ENCODE measurements at regions not wholly inside any gene's neighbourhood (a gene's known extent, or its start where the extent isn't known, plus 50 kb on each side); places are given as distances from the start of the nearest gene placed in this dataset.

- H3K4me2 ChIP-seq (ENCODE audit: low read length): no peak overlapping the region
- H2AFZ ChIP-seq (ENCODE audit: low read depth, low read length): no peak overlapping the region
- H4K20me1 ChIP-seq (ENCODE audit: insufficient read depth, low read length): no peaks in the 10 kb centered on the region
- no peaks in the 10 kb centered on the region for H3K36me3 ChIP-seq (replicated peaks; ENCODE audit: low read depth, low read length)
- H3K27me3 ChIP-seq (ENCODE audit: low read depth, low read length): no peaks in the 10 kb centered on the region; the same call in 1 of the 2 replicates
- H3K4me3 ChIP-seq (ENCODE audit: low read length): no peak overlapping the region
- no peaks in the 10 kb centered on the region for H3K79me2 ChIP-seq (ENCODE audit: low read length)
- no peaks in the 10 kb centered on the region for H3K9me3 ChIP-seq (ENCODE audit: insufficient read depth, low read length)
- no peaks in the 10 kb centered on the region for H3K4me1 ChIP-seq (ENCODE audit: low read length)
- TF ChIP-seq, protein P1, sequence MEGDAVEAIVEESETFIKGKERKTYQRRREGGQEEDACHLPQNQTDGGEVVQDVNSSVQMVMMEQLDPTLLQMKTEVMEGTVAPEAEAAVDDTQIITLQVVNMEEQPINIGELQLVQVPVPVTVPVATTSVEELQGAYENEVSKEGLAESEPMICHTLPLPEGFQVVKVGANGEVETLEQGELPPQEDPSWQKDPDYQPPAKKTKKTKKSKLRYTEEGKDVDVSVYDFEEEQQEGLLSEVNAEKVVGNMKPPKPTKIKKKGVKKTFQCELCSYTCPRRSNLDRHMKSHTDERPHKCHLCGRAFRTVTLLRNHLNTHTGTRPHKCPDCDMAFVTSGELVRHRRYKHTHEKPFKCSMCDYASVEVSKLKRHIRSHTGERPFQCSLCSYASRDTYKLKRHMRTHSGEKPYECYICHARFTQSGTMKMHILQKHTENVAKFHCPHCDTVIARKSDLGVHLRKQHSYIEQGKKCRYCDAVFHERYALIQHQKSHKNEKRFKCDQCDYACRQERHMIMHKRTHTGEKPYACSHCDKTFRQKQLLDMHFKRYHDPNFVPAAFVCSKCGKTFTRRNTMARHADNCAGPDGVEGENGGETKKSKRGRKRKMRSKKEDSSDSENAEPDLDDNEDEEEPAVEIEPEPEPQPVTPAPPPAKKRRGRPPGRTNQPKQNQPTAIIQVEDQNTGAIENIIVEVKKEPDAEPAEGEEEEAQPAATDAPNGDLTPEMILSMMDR (IDR thresholded peaks at IDR 0.05; ENCODE audit: low read depth, low read length): no peak
- no peak for TF ChIP-seq EZH2phosphoT487 (IDR thresholded peaks at IDR 0.05; ENCODE audit: low read depth)
- no peak overlapping the region for H3K27ac ChIP-seq (ENCODE audit: low read length)
- H3K9ac ChIP-seq (ENCODE audit: low read length): no peak overlapping the region
Measured at GRCh38 chrX:69278031-69278687, 112.9 kb upstream of the PJA1 start.

GRCh38 chrX:69277369-69277990 lies 112.2 kb upstream of the PJA1 start:
- Histone ChIP-seq H3K9ac (ENCODE audit: low read length) (no peak overlapping the region), H3K27ac (ENCODE audit: low read length) (no peak overlapping the region), H3K36me3 (replicated peaks; ENCODE audit: low read depth, low read length) (no peaks in the 10 kb centered on the region), H3K9me3 (ENCODE audit: insufficient read depth, low read length) (no peaks in the 10 kb centered on the region), H3K4me2 (ENCODE audit: low read length) (no peak overlapping the region), H3K79me2 (ENCODE audit: low read length) (no peaks in the 10 kb centered on the region), H4K20me1 (ENCODE audit: insufficient read depth, low read length) (no peaks in the 10 kb centered on the region), H3K4me1 (ENCODE audit: low read length) (no peaks in the 10 kb centered on the region), H3K27me3 (ENCODE audit: low read depth, low read length) (no peaks in the 10 kb centered on the region; the same call in 1 of the 2 replicates), H2AFZ (ENCODE audit: low read depth, low read length) (no peak overlapping the region), H3K4me3 (ENCODE audit: low read length) (no peak overlapping the region)
- no peak for TF ChIP-seq EZH2phosphoT487 (IDR thresholded peaks at IDR 0.05; ENCODE audit: low read depth)
- TF ChIP-seq, protein P1 (IDR thresholded peaks at IDR 0.05; ENCODE audit: low read depth, low read length): no peak

DNA sequence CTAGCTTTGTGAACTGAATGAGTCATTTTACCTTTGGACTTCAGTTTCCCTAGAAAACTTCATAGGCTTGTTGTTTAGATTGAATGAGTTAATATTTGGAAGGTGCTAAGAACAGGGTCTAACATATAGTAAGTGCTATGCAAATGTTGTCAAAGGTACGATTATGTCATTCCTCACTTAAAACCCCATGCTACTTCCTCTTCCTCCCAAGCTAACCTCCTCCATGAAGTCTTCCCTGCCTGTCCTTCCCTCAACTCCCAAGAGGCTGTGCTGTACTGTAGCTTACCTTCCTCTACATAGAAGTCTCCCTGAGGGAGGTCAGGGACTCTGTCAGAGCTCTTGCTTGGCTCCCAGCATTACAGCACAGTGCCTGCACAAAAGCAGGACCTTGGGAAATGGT lies 103.4 kb upstream of the PJA1 start:
- no peaks in the 10 kb centered on the region for H3K36me3 ChIP-seq (replicated peaks; ENCODE audit: low read depth, low read length)
- no peak overlapping the region for H3K27ac ChIP-seq (ENCODE audit: low read length)
- peaks cover 7% of the 10 kb centered on the region for H3K4me1 ChIP-seq (ENCODE audit: low read length)
- H3K4me2 ChIP-seq (ENCODE audit: low read length): no peak overlapping the region
- no peaks in the 10 kb centered on the region for H3K9me3 ChIP-seq (ENCODE audit: insufficient read depth, low read length)
- no peaks in the 10 kb centered on the region for H3K27me3 ChIP-seq (ENCODE audit: low read depth, low read length)
- 0 out of 2 replicates have a peak overlapping the region, but pooled peaks have one; percentile 40 for H2AFZ ChIP-seq (ENCODE audit: low read depth, low read length)
- TF ChIP-seq EZH2phosphoT487 (IDR thresholded peaks at IDR 0.05; ENCODE audit: low read depth): no peak
- TF ChIP-seq, protein P1 (IDR thresholded peaks at IDR 0.05; ENCODE audit: low read depth, low read length): no peak
- no peak overlapping the region for H3K4me3 ChIP-seq (ENCODE audit: low read length)
- no peaks in the 10 kb centered on the region for H4K20me1 ChIP-seq (ENCODE audit: insufficient read depth, low read length)
- no peaks in the 10 kb centered on the region for H3K79me2 ChIP-seq (ENCODE audit: low read length)
- no peak overlapping the region for H3K9ac ChIP-seq (ENCODE audit: low read length)

- Histone ChIP-seq H3K27me3 (ENCODE audit: low read depth, low read length) (no peaks in the 10 kb centered on the region), H3K79me2 (ENCODE audit: low read length) (no peaks in the 10 kb centered on the region), H3K27ac (ENCODE audit: low read length) (no peak overlapping the region)
Measured at GRCh38 chrX:69264158-69264581, 98.9 kb upstream of the PJA1 start.

More at GRCh38 chrX:69264158-69264581, 98.9 kb upstream of the PJA1 start:
- H3K9ac ChIP-seq (ENCODE audit: low read length): no peak overlapping the region
- peaks cover 7% of the 10 kb centered on the region for H3K4me1 ChIP-seq (ENCODE audit: low read length)
- no peaks in the 10 kb centered on the region for H4K20me1 ChIP-seq (ENCODE audit: insufficient read depth, low read length)
- no peaks in the 10 kb centered on the region for H3K9me3 ChIP-seq (ENCODE audit: insufficient read depth, low read length)
- no peaks in the 10 kb centered on the region for H3K36me3 ChIP-seq (replicated peaks; ENCODE audit: low read depth, low read length)
- no peak overlapping the region for H3K4me2 ChIP-seq (ENCODE audit: low read length)
- H2AFZ ChIP-seq (ENCODE audit: low read depth, low read length): no peak overlapping the region
- TF ChIP-seq, protein P1 (IDR thresholded peaks at IDR 0.05; ENCODE audit: low read depth, low read length): no peak
- no peak for TF ChIP-seq EZH2phosphoT487 (IDR thresholded peaks at IDR 0.05; ENCODE audit: low read depth)
- no peak overlapping the region for H3K4me3 ChIP-seq (ENCODE audit: low read length)

Data from OCI-LY3 (cell line).